ENCODE measurements at regions not wholly inside any gene's neighbourhood (a gene's known extent, or its start where the extent isn't known, plus 50 kb on each side); places are given as distances from the start of the nearest gene placed in this dataset.
"Not testable (repeated sequence)": the region's sequence is repeated elsewhere in the genome, so short reads cannot be mapped to it uniquely, and the experiment has no call there.

GRCh38 chr1:5779608-5780323 is 212.5 kb downstream of the NPHP4 start:
- Mint-ChIP-seq H3K9me3 (no peaks in the 10 kb centered on the region), H3K4me3 (no peak overlapping the region)
- no peak for DNase-seq (ENCODE audit: low spot score)

GRCh38 chr1:5776035-5776550 is 216.1 kb downstream of the NPHP4 start:
- H3K27ac Mint-ChIP-seq, result no peak overlapping the region
- H3K4me1 Mint-ChIP-seq (ENCODE audit: low read depth), result no peaks in the 10 kb centered on the region
- no peak overlapping the region for H3K4me3 Mint-ChIP-seq
- peaks cover 3% of the 10 kb centered on the region for H3K27me3 Mint-ChIP-seq (ENCODE audit: low read depth)
- no peaks in the 10 kb centered on the region for H3K36me3 Mint-ChIP-seq (ENCODE audit: low read depth)
- H3K9me3 Mint-ChIP-seq, result no peaks in the 10 kb centered on the region
- no peak for DNase-seq (ENCODE audit: low spot score)

More at GRCh38 chr1:5779608-5780323, 212.5 kb downstream of the NPHP4 start:
- Mint-ChIP-seq H3K4me1 (ENCODE audit: low read depth) (no peaks in the 10 kb centered on the region), H3K36me3 (ENCODE audit: low read depth) (no peaks in the 10 kb centered on the region), H3K27ac (no peak overlapping the region), H3K27me3 (ENCODE audit: low read depth) (no peaks in the 10 kb centered on the region)

- Mint-ChIP-seq H3K4me1 (ENCODE audit: low read depth) (no peaks in the 10 kb centered on the region), H3K27ac (no peak overlapping the region)
These were observed 218.2 kb downstream of the NPHP4 start for GRCh38 chr1:5774019-5774418.

GRCh38 chr1:5771788-5772187 is 220.4 kb downstream of the NPHP4 start:
- H3K27ac Mint-ChIP-seq, result no peak overlapping the region
- H3K4me1 Mint-ChIP-seq (ENCODE audit: low read depth), result no peaks in the 10 kb centered on the region
- peaks cover 3% of the 10 kb centered on the region for H3K27me3 Mint-ChIP-seq (ENCODE audit: low read depth)
- no peaks in the 10 kb centered on the region for H3K36me3 Mint-ChIP-seq (ENCODE audit: low read depth)
- DNase-seq (ENCODE audit: low spot score), result no peak
- no peaks in the 10 kb centered on the region for H3K9me3 Mint-ChIP-seq
- no peak overlapping the region for H3K4me3 Mint-ChIP-seq

More at GRCh38 chr1:5774019-5774418, 218.2 kb downstream of the NPHP4 start:
- H3K4me3 Mint-ChIP-seq, result no peak overlapping the region
- DNase-seq (ENCODE audit: low spot score), result no peak
- peaks cover 3% of the 10 kb centered on the region for H3K27me3 Mint-ChIP-seq (ENCODE audit: low read depth)
- H3K36me3 Mint-ChIP-seq (ENCODE audit: low read depth), result no peaks in the 10 kb centered on the region
- H3K9me3 Mint-ChIP-seq, result no peaks in the 10 kb centered on the region

- no peak overlapping the region for H3K4me3 Mint-ChIP-seq
- H3K27me3 Mint-ChIP-seq (ENCODE audit: low read depth), result peaks cover 3% of the 10 kb centered on the region
- H3K9me3 Mint-ChIP-seq, result no peaks in the 10 kb centered on the region
- H3K27ac Mint-ChIP-seq, result no peak overlapping the region
- no peak for DNase-seq (ENCODE audit: low spot score)
- no peaks in the 10 kb centered on the region for H3K36me3 Mint-ChIP-seq (ENCODE audit: low read depth)
- H3K4me1 Mint-ChIP-seq (ENCODE audit: low read depth), result no peaks in the 10 kb centered on the region
These were observed 221.1 kb downstream of the NPHP4 start for GRCh38 chr1:5770981-5771765.

GRCh38 chr1:5769760-5770159 is 222.5 kb downstream of the NPHP4 start:
- H3K36me3 Mint-ChIP-seq (ENCODE audit: low read depth), result no peaks in the 10 kb centered on the region
- no peaks in the 10 kb centered on the region for H3K4me1 Mint-ChIP-seq (ENCODE audit: low read depth)
- DNase-seq (ENCODE audit: low spot score), result no peak
- H3K9me3 Mint-ChIP-seq, result no peaks in the 10 kb centered on the region
- H3K27me3 Mint-ChIP-seq (ENCODE audit: low read depth), result peaks cover 3% of the 10 kb centered on the region
- H3K4me3 Mint-ChIP-seq, result no peak overlapping the region
- H3K27ac Mint-ChIP-seq, result no peak overlapping the region

GRCh38 chr1:5769146-5769545 is 223.1 kb downstream of the NPHP4 start:
- Mint-ChIP-seq H3K27ac (no peak overlapping the region), H3K4me3 (no peak overlapping the region), H3K4me1 (ENCODE audit: low read depth) (no peaks in the 10 kb centered on the region), H3K27me3 (ENCODE audit: low read depth) (peaks cover 3% of the 10 kb centered on the region), H3K36me3 (ENCODE audit: low read depth) (no peaks in the 10 kb centered on the region), H3K9me3 (peaks cover 3% of the 10 kb centered on the region)
- DNase-seq (ENCODE audit: low spot score), result no peak

- no peaks in the 10 kb centered on the region for H3K36me3 Mint-ChIP-seq (ENCODE audit: low read depth)
- H3K27ac Mint-ChIP-seq, result no peak overlapping the region
- H3K4me3 Mint-ChIP-seq, result no peak overlapping the region
- no peak for DNase-seq (ENCODE audit: low spot score)
- H3K4me1 Mint-ChIP-seq (ENCODE audit: low read depth), result no peaks in the 10 kb centered on the region
- H3K9me3 Mint-ChIP-seq, result peaks cover 11% of the 10 kb centered on the region
- H3K27me3 Mint-ChIP-seq (ENCODE audit: low read depth), result peaks cover 3% of the 10 kb centered on the region
These were observed 224.2 kb downstream of the NPHP4 start for GRCh38 chr1:5768014-5768413.

- not testable (repeated sequence) for H3K27ac Mint-ChIP-seq; DNase-seq (ENCODE audit: low spot score); H3K4me1 Mint-ChIP-seq (ENCODE audit: low read depth); H3K27me3 Mint-ChIP-seq (ENCODE audit: low read depth); H3K4me3 Mint-ChIP-seq; H3K36me3 Mint-ChIP-seq (ENCODE audit: low read depth)
- H3K9me3 Mint-ChIP-seq, result peaks cover 14% of the 10 kb centered on the region
These were observed 225.2 kb downstream of the NPHP4 start for GRCh38 chr1:5766996-5767395.

- peaks cover 21% of the 10 kb centered on the region for H3K9me3 Mint-ChIP-seq
- H3K4me1 Mint-ChIP-seq (ENCODE audit: low read depth), result no peaks in the 10 kb centered on the region
- DNase-seq (ENCODE audit: low spot score), result no peak
- H3K27me3 Mint-ChIP-seq (ENCODE audit: low read depth), result peaks cover 2% of the 10 kb centered on the region
- H3K4me3 Mint-ChIP-seq, result no peak overlapping the region
- H3K36me3 Mint-ChIP-seq (ENCODE audit: low read depth), result no peaks in the 10 kb centered on the region
- no peak overlapping the region for H3K27ac Mint-ChIP-seq
These were observed 226.0 kb downstream of the NPHP4 start for GRCh38 chr1:5765997-5766913.

GRCh38 chr1:5765483-5765882 is 226.7 kb downstream of the NPHP4 start:
- Mint-ChIP-seq H3K27ac (no peak overlapping the region), H3K4me3 (no peak overlapping the region), H3K36me3 (ENCODE audit: low read depth) (no peaks in the 10 kb centered on the region), H3K4me1 (ENCODE audit: low read depth) (no peaks in the 10 kb centered on the region), H3K9me3 (peaks cover 28% of the 10 kb centered on the region), H3K27me3 (ENCODE audit: low read depth) (no peaks in the 10 kb centered on the region)
- DNase-seq (ENCODE audit: low spot score), result no peak

- no peak for DNase-seq (ENCODE audit: low spot score)
- Mint-ChIP-seq H3K27ac (no peak overlapping the region), H3K4me1 (ENCODE audit: low read depth) (no peaks in the 10 kb centered on the region), H3K27me3 (ENCODE audit: low read depth) (no peaks in the 10 kb centered on the region), H3K4me3 (no peak overlapping the region), H3K36me3 (ENCODE audit: low read depth) (no peaks in the 10 kb centered on the region), H3K9me3 (peaks cover 33% of the 10 kb centered on the region)
These were observed 227.3 kb downstream of the NPHP4 start for GRCh38 chr1:5764959-5765358.

- H3K4me1 Mint-ChIP-seq (ENCODE audit: low read depth), result no peaks in the 10 kb centered on the region
- peaks cover 33% of the 10 kb centered on the region for H3K9me3 Mint-ChIP-seq
- no peaks in the 10 kb centered on the region for H3K27me3 Mint-ChIP-seq (ENCODE audit: low read depth)
- H3K4me3 Mint-ChIP-seq, result no peak overlapping the region
- no peaks in the 10 kb centered on the region for H3K36me3 Mint-ChIP-seq (ENCODE audit: low read depth)
- no peak for DNase-seq (ENCODE audit: low spot score)
- no peak overlapping the region for H3K27ac Mint-ChIP-seq
These were observed 227.8 kb downstream of the NPHP4 start for GRCh38 chr1:5764464-5764863.

All from T-helper 2 cell treated with Interferon-gamma antibody and Interleukin-4, amounts not matched to agents 5 μg/mL and 100 μg/mL, for 36 hours (primary cell).